ENCODE measurements at regions not wholly inside any gene's neighbourhood (a gene's known extent, or its start where the extent isn't known, plus 50 kb on each side); places are given as distances from the start of the nearest gene placed in this dataset.

- H3K56ac ChIP-seq (ENCODE audit: extremely low read depth, insufficient read depth, low read length): no peak overlapping the region
- no peaks in the 10 kb centered on the region for H3K79me1 ChIP-seq (ENCODE audit: low read depth in 1 of 2, low read length in 2 of 2)
- no peak overlapping the region for H3K4ac ChIP-seq (ENCODE audit: low read depth, low read length)
- H2AK5ac ChIP-seq (ENCODE audit: low read depth, low read length): no peak overlapping the region
- peaks cover 5% of the 10 kb centered on the region for H3K9me3 ChIP-seq (ENCODE audit: control insufficient read depth, insufficient read depth, low read length)
- no peak overlapping the region for H2BK120ac ChIP-seq (ENCODE audit: low read depth, low read length)
- H3K4me1 ChIP-seq (ENCODE audit: control insufficient read depth, insufficient read depth, low read length): no peaks in the 10 kb centered on the region
- no peak overlapping the region for H3K23ac ChIP-seq (ENCODE audit: low read depth, low read length)
- no peak overlapping the region for H3K4me2 ChIP-seq (ENCODE audit: low read depth, low read length)
- no peak overlapping the region for H2BK15ac ChIP-seq (ENCODE audit: low read depth, low read length)
- dilution Hi-C loops (cut with HindIII; ENCODE audit: low sequenced_read_pairs, unreplicated experiment) (no loop called here), in situ Hi-C loops (cut with MboI; ENCODE audit: low sequenced_read_pairs) (no loop called here), intact Hi-C loops (cut with micrococcal nuclease) (no loop called here)
- H2AK9ac ChIP-seq (replicated peaks; ENCODE audit: low read depth, low read length, poor library complexity): no peak overlapping the region
- no peak overlapping the region for H4K91ac ChIP-seq (ENCODE audit: insufficient read depth, low read depth, low read length)
- no peaks in the 10 kb centered on the region for H3K36me3 ChIP-seq (ENCODE audit: control insufficient read depth, insufficient read depth, low read length)
- no peak overlapping the region for H2AFZ ChIP-seq (replicated peaks; ENCODE audit: low read length, poor library complexity)
- TF ChIP-seq, protein P1, sequence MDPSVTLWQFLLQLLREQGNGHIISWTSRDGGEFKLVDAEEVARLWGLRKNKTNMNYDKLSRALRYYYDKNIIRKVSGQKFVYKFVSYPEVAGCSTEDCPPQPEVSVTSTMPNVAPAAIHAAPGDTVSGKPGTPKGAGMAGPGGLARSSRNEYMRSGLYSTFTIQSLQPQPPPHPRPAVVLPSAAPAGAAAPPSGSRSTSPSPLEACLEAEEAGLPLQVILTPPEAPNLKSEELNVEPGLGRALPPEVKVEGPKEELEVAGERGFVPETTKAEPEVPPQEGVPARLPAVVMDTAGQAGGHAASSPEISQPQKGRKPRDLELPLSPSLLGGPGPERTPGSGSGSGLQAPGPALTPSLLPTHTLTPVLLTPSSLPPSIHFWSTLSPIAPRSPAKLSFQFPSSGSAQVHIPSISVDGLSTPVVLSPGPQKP (IDR thresholded peaks at IDR 0.05; ENCODE audit: borderline replicate concordance, low read depth, low read length): no peak
- TF ChIP-seq MXI1 (IDR thresholded peaks at IDR 0.05; ENCODE audit: borderline replicate concordance, low read depth, low read length): no peak
- no peak for TF ChIP-seq MAZ (IDR thresholded peaks at IDR 0.05; ENCODE audit: borderline replicate concordance, low read depth, low read length)
- no peak for TF ChIP-seq RCOR1 (IDR thresholded peaks at IDR 0.05; ENCODE audit: insufficient replicate concordance, low read length)
- TF ChIP-seq, protein P2, sequence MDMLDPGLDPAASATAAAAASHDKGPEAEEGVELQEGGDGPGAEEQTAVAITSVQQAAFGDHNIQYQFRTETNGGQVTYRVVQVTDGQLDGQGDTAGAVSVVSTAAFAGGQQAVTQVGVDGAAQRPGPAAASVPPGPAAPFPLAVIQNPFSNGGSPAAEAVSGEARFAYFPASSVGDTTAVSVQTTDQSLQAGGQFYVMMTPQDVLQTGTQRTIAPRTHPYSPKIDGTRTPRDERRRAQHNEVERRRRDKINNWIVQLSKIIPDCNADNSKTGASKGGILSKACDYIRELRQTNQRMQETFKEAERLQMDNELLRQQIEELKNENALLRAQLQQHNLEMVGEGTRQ (IDR thresholded peaks at IDR 0.05; ENCODE audit: low read depth, low read length): no peak
- TF ChIP-seq NFE2L2 (IDR thresholded peaks at IDR 0.05; ENCODE audit: low read depth, low read length): no peak
- no peak for TF ChIP-seq FOS (IDR thresholded peaks at IDR 0.05; ENCODE audit: low read depth, low read length)
- TF ChIP-seq, protein P3, sequence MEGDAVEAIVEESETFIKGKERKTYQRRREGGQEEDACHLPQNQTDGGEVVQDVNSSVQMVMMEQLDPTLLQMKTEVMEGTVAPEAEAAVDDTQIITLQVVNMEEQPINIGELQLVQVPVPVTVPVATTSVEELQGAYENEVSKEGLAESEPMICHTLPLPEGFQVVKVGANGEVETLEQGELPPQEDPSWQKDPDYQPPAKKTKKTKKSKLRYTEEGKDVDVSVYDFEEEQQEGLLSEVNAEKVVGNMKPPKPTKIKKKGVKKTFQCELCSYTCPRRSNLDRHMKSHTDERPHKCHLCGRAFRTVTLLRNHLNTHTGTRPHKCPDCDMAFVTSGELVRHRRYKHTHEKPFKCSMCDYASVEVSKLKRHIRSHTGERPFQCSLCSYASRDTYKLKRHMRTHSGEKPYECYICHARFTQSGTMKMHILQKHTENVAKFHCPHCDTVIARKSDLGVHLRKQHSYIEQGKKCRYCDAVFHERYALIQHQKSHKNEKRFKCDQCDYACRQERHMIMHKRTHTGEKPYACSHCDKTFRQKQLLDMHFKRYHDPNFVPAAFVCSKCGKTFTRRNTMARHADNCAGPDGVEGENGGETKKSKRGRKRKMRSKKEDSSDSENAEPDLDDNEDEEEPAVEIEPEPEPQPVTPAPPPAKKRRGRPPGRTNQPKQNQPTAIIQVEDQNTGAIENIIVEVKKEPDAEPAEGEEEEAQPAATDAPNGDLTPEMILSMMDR (conservative IDR thresholded peaks at IDR 0.05; ENCODE audit: low read depth, low read length): no peak
- no peak for TF ChIP-seq RAD21 (IDR thresholded peaks at IDR 0.05; ENCODE audit: low read length)
- TF ChIP-seq CHD1 (IDR thresholded peaks at IDR 0.05; ENCODE audit: low read depth, low read length): no peak
- TF ChIP-seq RFX5 (IDR thresholded peaks at IDR 0.05; ENCODE audit: low read depth, low read length): no peak
- no peak for TF ChIP-seq CEBPB (IDR thresholded peaks at IDR 0.05; ENCODE audit: low read depth, low read length)
- TF ChIP-seq BHLHE40 (IDR thresholded peaks at IDR 0.05; ENCODE audit: low read depth, low read length): no peak
- no peak for TF ChIP-seq MAFK (IDR thresholded peaks at IDR 0.05; ENCODE audit: low read depth, low read length)
- no peak for TF ChIP-seq SMC3 (IDR thresholded peaks at IDR 0.05; ENCODE audit: low read depth, low read length)
- TF ChIP-seq POLR2A (IDR thresholded peaks at IDR 0.05; ENCODE audit: low read depth, low read length): no peak
- H2BK5ac ChIP-seq (ENCODE audit: low read depth, low read length, poor library complexity, severe bottlenecking): no peak overlapping the region
- H3K27ac ChIP-seq (ENCODE audit: insufficient read depth, low read length): no peak overlapping the region
- H3K27me3 ChIP-seq (ENCODE audit: control insufficient read depth, insufficient read depth, low read length): no peaks in the 10 kb centered on the region
- no TSS peak for BruUV-seq (replicated peaks)
- no peak overlapping the region for H3K18ac ChIP-seq (ENCODE audit: low read depth, low read length)
- no peak overlapping the region for H3K9ac ChIP-seq (ENCODE audit: low read depth, low read length)
- H4K20me1 ChIP-seq (ENCODE audit: insufficient read depth, low read length): no peaks in the 10 kb centered on the region
- H3K14ac ChIP-seq (replicated peaks; ENCODE audit: low read depth, low read length): no peak overlapping the region
- H2BK20ac ChIP-seq (ENCODE audit: low read depth, low read length): no peak overlapping the region
- ChIA-PET POLR2A (ENCODE audit: unreplicated experiment) (no interaction called here), CTCF (no interaction called here)
- DNase-seq (no peak), ATAC-seq (ENCODE audit: low read depth) (no peak)
- H4K8ac ChIP-seq (ENCODE audit: low read depth in 2 of 2, low read length in 2 of 2): no peak overlapping the region
- WGBS, 2 experiments (ENCODE audit: extremely low coverage in 2 of 2, insufficient read length in 1 of 2): no CpG with 5 or more reads among the region's 1 CpG
- no peaks in the 10 kb centered on the region for H3K9me1 ChIP-seq (ENCODE audit: insufficient read depth, low read length)
- no peak overlapping the region for H3K4me3 ChIP-seq (ENCODE audit: insufficient read depth, low read depth, low read length)
- H4K5ac ChIP-seq (ENCODE audit: low read depth, low read length): no peak overlapping the region
Observed at GRCh38 chr18:53610957-53611356, 613.5 kb downstream of the MBD2 start.

Data from IMR-90 (cell line).